Loucy (cell line): ENCODE measurements at regions not wholly inside any gene's neighbourhood (a gene's known extent, or its start where the extent isn't known, plus 50 kb on each side); places are given as distances from the start of the nearest gene placed in this dataset.

ENCODE experiments used
- H2AFZ ChIP-seq: fragments of 200-600 bp; sonication (generic); 2 replicates; pipeline ENCODE4 v1.6.0; 2016; ENCODE audit warnings: antibody characterized with exemption, mild to moderate bottlenecking, low read length, moderate library complexity
- H3F3A ChIP-seq: fragments of 200-600 bp; 2 replicates; pipeline ENCODE4 v1.6.0; 2016; ENCODE audit warnings: antibody characterized with exemption, low read depth, mild to moderate bottlenecking
- H3K27me3 ChIP-seq: fragments of 200-600 bp; sonication (generic); 2 replicates; pipeline ENCODE4 v1.6.1; 2014; ENCODE audit warnings: low read length, mild to moderate bottlenecking; ENCODE audit not compliant: insufficient read depth, poor library complexity, severe bottlenecking
- H3K36me3 ChIP-seq: fragments of 200-600 bp; sonication (generic); 2 replicates; pipeline ENCODE4 v1.6.1; 2016; ENCODE audit warnings: low read length; ENCODE audit not compliant: insufficient read depth
- H3K4me1 ChIP-seq: fragments of 200-600 bp; sonication (generic); 2 replicates; pipeline ENCODE4 v1.5.1; 2014; ENCODE audit warnings: low read length, mild to moderate bottlenecking; ENCODE audit not compliant: insufficient read depth, poor library complexity, severe bottlenecking
- H3K4me2 ChIP-seq: fragments of 200-600 bp; sonication (generic); 2 replicates; pipeline ENCODE4 v1.6.0; 2014; ENCODE audit warnings: antibody characterized with exemption, low read length, low read depth, mild to moderate bottlenecking; ENCODE audit not compliant: poor library complexity, severe bottlenecking
- H3K4me3 ChIP-seq: fragments of 200-600 bp; sonication (generic); 2 replicates; pipeline ENCODE4 v1.5.1; 2014; ENCODE audit warnings: low read length, mild to moderate bottlenecking, mixed read lengths; ENCODE audit not compliant: poor library complexity, severe bottlenecking
- H3K79me2 ChIP-seq: fragments of 200-600 bp; sonication (generic); 2 replicates; pipeline ENCODE4 v1.6.1; 2014; ENCODE audit warnings: low read length; ENCODE audit not compliant: insufficient read depth
- H3K9ac ChIP-seq: fragments of 200-600 bp; sonication (generic); 2 replicates; pipeline ENCODE4 v1.6.0; 2014; ENCODE audit warnings: mild to moderate bottlenecking, low read depth, low read length, moderate library complexity; ENCODE audit not compliant: poor library complexity, severe bottlenecking
- H3K9me2 ChIP-seq: fragments of 200-600 bp; sonication (generic); replicated peaks from 2 replicates; pipeline ENCODE4 v1.6.1; 2016; ENCODE audit warnings: low read depth, low read length, mixed read lengths
- H3K9me3 ChIP-seq: fragments of 200-600 bp; sonication (generic); 2 replicates; pipeline ENCODE4 v1.6.1; 2014; ENCODE audit warnings: mild to moderate bottlenecking, antibody characterized with exemption, low read length, low read depth; ENCODE audit not compliant: insufficient read depth
- H4K20me1 ChIP-seq: fragments of 200-600 bp; sonication (generic); 2 replicates; pipeline ENCODE4 v1.6.0; 2014; ENCODE audit warnings: antibody characterized with exemption, low read length, mild to moderate bottlenecking; ENCODE audit not compliant: insufficient read depth, poor library complexity, severe bottlenecking
- EZH2phosphoT487 ChIP-seq: fragments of 200-600 bp; IDR thresholded peaks from 2 replicates; pipeline ENCODE4 v1.6.1; 2018; ENCODE audit warnings: antibody characterized with exemption, mild to moderate bottlenecking, moderate library complexity, borderline replicate concordance
- TF ChIP-seq, protein P1 (sequence below): fragments of 200-600 bp; sonication (generic); conservative IDR thresholded peaks from 2 replicates; pipeline ENCODE4 v1.5.1; 2014; ENCODE audit warnings: mild to moderate bottlenecking, antibody characterized with exemption, low read length

GRCh38 chr13:108558489-108558888, 70.9 kb upstream of the MYO16 start:
- H4K20me1 ChIP-seq = no peaks in the 10 kb centered on the region
- H3K9me2 ChIP-seq = no peaks in the 10 kb centered on the region
- no peak overlapping the region for H3K4me3 ChIP-seq
- H3K9me3 ChIP-seq = no peaks in the 10 kb centered on the region
- H3K4me1 ChIP-seq = no peaks in the 10 kb centered on the region
- H3K4me2 ChIP-seq = no peak overlapping the region
- H2AFZ ChIP-seq = no peak overlapping the region
- H3K36me3 ChIP-seq = no peaks in the 10 kb centered on the region
- H3K79me2 ChIP-seq = no peaks in the 10 kb centered on the region
- H3K9ac ChIP-seq = no peak overlapping the region
- TF ChIP-seq EZH2phosphoT487 = no peak
- TF ChIP-seq, protein P1, sequence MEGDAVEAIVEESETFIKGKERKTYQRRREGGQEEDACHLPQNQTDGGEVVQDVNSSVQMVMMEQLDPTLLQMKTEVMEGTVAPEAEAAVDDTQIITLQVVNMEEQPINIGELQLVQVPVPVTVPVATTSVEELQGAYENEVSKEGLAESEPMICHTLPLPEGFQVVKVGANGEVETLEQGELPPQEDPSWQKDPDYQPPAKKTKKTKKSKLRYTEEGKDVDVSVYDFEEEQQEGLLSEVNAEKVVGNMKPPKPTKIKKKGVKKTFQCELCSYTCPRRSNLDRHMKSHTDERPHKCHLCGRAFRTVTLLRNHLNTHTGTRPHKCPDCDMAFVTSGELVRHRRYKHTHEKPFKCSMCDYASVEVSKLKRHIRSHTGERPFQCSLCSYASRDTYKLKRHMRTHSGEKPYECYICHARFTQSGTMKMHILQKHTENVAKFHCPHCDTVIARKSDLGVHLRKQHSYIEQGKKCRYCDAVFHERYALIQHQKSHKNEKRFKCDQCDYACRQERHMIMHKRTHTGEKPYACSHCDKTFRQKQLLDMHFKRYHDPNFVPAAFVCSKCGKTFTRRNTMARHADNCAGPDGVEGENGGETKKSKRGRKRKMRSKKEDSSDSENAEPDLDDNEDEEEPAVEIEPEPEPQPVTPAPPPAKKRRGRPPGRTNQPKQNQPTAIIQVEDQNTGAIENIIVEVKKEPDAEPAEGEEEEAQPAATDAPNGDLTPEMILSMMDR = no peak
- no peaks in the 10 kb centered on the region for H3F3A ChIP-seq
- no peaks in the 10 kb centered on the region for H3K27me3 ChIP-seq

GRCh38 chr13:108560093-108560492, 69.3 kb upstream of the MYO16 start:
- TF ChIP-seq, protein P1 = no peak
- no peak for TF ChIP-seq EZH2phosphoT487
- Histone ChIP-seq H3K4me2 (no peak overlapping the region), H3K4me3 (no peak overlapping the region), H3K79me2 (no peaks in the 10 kb centered on the region), H3K4me1 (no peaks in the 10 kb centered on the region), H3F3A (no peaks in the 10 kb centered on the region), H3K9me3 (no peaks in the 10 kb centered on the region), H2AFZ (no peak overlapping the region), H3K9ac (no peak overlapping the region), H4K20me1 (no peaks in the 10 kb centered on the region), H3K27me3 (no peaks in the 10 kb centered on the region), H3K9me2 (no peaks in the 10 kb centered on the region), H3K36me3 (no peaks in the 10 kb centered on the region)

DNA sequence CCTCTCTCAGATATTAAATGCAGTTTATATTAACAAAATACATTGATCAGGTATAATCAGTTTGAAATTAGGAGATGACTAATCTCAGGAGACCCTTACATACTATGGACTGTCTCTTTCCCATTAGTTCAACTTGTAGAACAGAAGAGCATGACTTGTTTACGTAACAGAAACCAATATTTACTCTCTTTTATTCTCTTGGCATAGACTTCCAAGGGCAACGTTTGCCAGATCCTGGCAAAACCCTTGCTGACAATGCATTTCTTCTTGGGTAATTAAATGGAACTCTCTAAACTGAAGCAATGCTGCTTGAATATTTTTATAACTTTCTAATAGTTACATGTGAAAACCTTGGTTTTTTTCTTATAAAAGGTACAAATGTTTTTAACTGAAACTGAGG, 68.3 kb upstream of the MYO16 start:
- no peaks in the 10 kb centered on the region for H3K9me2 ChIP-seq
- TF ChIP-seq EZH2phosphoT487 = no peak
- TF ChIP-seq, protein P1 = no peak

More for the DNA sequence above, 68.3 kb upstream of the MYO16 start:
- H3K9ac ChIP-seq = no peak overlapping the region
- H3F3A ChIP-seq = no peaks in the 10 kb centered on the region
- H3K4me1 ChIP-seq = no peaks in the 10 kb centered on the region
- H3K36me3 ChIP-seq = no peaks in the 10 kb centered on the region
- H3K4me2 ChIP-seq = no peak overlapping the region
- no peak overlapping the region for H3K4me3 ChIP-seq
- no peaks in the 10 kb centered on the region for H3K27me3 ChIP-seq
- no peaks in the 10 kb centered on the region for H3K79me2 ChIP-seq
- no peak overlapping the region for H2AFZ ChIP-seq
- H4K20me1 ChIP-seq = no peaks in the 10 kb centered on the region
- no peaks in the 10 kb centered on the region for H3K9me3 ChIP-seq
